IMR-90 (cell line): ENCODE measurements at regions not wholly inside any gene's neighbourhood (a gene's known extent, or its start where the extent isn't known, plus 50 kb on each side); places are given as distances from the start of the nearest gene placed in this dataset.

Experiments
- BHLHE40 ChIP-seq: fragments of 150-350 bp; IDR thresholded peaks from 2 replicates; pipeline ENCODE4 v1.6.1; 2016; ENCODE audit warnings: mild to moderate bottlenecking, low read depth, low read length
- CEBPB ChIP-seq: IDR thresholded peaks from 2 replicates; pipeline ENCODE4 v1.6.1; 2012; ENCODE audit warnings: low read depth, low read length, improper control_type of control experiment
- MAFK ChIP-seq: IDR thresholded peaks from 2 replicates; pipeline ENCODE4 v1.6.1; 2012; ENCODE audit warnings: low read depth, low read length, improper control_type of control experiment
- MAZ ChIP-seq: IDR thresholded peaks from 2 replicates; pipeline ENCODE4 v1.6.1; 2012; ENCODE audit warnings: low read depth, mild to moderate bottlenecking, low read length, improper control_type of control experiment, moderate library complexity, borderline replicate concordance
- MXI1 ChIP-seq: IDR thresholded peaks from 2 replicates; pipeline ENCODE4 v1.6.1; 2012; ENCODE audit warnings: low read depth, mild to moderate bottlenecking, low read length, moderate library complexity, borderline replicate concordance
- POLR2A ChIP-seq: IDR thresholded peaks from 2 replicates; pipeline ENCODE4 v1.6.1; 2012; ENCODE audit warnings: mild to moderate bottlenecking, low read depth, low read length
- RAD21 ChIP-seq: IDR thresholded peaks from 2 replicates; pipeline ENCODE4 v1.6.1; 2012; ENCODE audit warnings: low read length, improper control_type of control experiment
- RCOR1 ChIP-seq: IDR thresholded peaks from 2 replicates; pipeline ENCODE4 v1.6.1; 2012; ENCODE audit warnings: mild to moderate bottlenecking, low read length, improper control_type of control experiment; ENCODE audit not compliant: insufficient replicate concordance
- RFX5 ChIP-seq: IDR thresholded peaks from 2 replicates; pipeline ENCODE4 v1.8.0; 2012; ENCODE audit warnings: low read depth, mild to moderate bottlenecking, low read length, moderate library complexity
- TF ChIP-seq, protein P1 (sequence below): conservative IDR thresholded peaks from 2 replicates; pipeline ENCODE4 v1.5.1; 2012; ENCODE audit warnings: mild to moderate bottlenecking, low read depth, low read length, improper control_type of control experiment
- TF ChIP-seq, protein P2 (sequence below): fragments of 150-350 bp; IDR thresholded peaks from 2 replicates; pipeline ENCODE4 v1.6.1; 2017; ENCODE audit warnings: mild to moderate bottlenecking, antibody characterized with exemption, low read length, low read depth
- TF ChIP-seq, protein P3 (sequence below): fragments of 150-350 bp; IDR thresholded peaks from 2 replicates; pipeline ENCODE4 v1.6.1; 2016; ENCODE audit warnings: low read depth, mild to moderate bottlenecking, low read length, moderate library complexity, borderline replicate concordance

DNA sequence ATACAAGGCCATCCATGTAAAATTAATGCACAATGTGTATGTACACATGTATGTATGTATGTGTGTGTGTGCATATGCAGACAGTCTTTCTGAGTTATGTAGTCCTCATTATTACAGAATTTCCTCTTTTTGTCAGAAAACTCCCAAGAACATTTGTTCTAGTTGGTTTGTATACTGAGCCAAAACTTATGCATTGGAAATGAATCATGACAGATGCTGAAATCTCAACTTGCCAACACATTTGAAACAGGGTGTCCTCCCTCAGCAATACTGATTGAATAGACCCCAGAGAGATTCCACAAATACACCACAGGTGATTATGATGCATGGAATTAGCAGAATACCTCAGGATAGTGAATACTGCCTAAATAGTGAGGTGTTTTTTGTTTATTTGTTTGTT lies 472.9 kb upstream of the PCDH15 start:
- TF ChIP-seq, protein P1, sequence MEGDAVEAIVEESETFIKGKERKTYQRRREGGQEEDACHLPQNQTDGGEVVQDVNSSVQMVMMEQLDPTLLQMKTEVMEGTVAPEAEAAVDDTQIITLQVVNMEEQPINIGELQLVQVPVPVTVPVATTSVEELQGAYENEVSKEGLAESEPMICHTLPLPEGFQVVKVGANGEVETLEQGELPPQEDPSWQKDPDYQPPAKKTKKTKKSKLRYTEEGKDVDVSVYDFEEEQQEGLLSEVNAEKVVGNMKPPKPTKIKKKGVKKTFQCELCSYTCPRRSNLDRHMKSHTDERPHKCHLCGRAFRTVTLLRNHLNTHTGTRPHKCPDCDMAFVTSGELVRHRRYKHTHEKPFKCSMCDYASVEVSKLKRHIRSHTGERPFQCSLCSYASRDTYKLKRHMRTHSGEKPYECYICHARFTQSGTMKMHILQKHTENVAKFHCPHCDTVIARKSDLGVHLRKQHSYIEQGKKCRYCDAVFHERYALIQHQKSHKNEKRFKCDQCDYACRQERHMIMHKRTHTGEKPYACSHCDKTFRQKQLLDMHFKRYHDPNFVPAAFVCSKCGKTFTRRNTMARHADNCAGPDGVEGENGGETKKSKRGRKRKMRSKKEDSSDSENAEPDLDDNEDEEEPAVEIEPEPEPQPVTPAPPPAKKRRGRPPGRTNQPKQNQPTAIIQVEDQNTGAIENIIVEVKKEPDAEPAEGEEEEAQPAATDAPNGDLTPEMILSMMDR, result no peak
- TF ChIP-seq, protein P2, sequence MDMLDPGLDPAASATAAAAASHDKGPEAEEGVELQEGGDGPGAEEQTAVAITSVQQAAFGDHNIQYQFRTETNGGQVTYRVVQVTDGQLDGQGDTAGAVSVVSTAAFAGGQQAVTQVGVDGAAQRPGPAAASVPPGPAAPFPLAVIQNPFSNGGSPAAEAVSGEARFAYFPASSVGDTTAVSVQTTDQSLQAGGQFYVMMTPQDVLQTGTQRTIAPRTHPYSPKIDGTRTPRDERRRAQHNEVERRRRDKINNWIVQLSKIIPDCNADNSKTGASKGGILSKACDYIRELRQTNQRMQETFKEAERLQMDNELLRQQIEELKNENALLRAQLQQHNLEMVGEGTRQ, result no peak
- TF ChIP-seq MXI1 (no peak), RFX5 (no peak), CEBPB (no peak), POLR2A (no peak), MAZ (no peak), RCOR1 (no peak), RAD21 (no peak), BHLHE40 (no peak), MAFK (no peak)
- TF ChIP-seq, protein P3, sequence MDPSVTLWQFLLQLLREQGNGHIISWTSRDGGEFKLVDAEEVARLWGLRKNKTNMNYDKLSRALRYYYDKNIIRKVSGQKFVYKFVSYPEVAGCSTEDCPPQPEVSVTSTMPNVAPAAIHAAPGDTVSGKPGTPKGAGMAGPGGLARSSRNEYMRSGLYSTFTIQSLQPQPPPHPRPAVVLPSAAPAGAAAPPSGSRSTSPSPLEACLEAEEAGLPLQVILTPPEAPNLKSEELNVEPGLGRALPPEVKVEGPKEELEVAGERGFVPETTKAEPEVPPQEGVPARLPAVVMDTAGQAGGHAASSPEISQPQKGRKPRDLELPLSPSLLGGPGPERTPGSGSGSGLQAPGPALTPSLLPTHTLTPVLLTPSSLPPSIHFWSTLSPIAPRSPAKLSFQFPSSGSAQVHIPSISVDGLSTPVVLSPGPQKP, result no peak
